HUDEP-2 (cell line): ENCODE measurements at regions not wholly inside any gene's neighbourhood (a gene's known extent, or its start where the extent isn't known, plus 50 kb on each side); places are given as distances from the start of the nearest gene placed in this dataset.
"Not testable (repeated sequence)": the region's sequence is repeated elsewhere in the genome, so short reads cannot be mapped to it uniquely, and the experiment has no call there.

Experiments used
- DNase-seq, 76 experiments: peaks; one replicate each; lab custom pipeline; 2025; ENCODE audit not compliant: unreplicated experiment in 76 of 76; lab: John Stamatoyannopoulos, UW

GRCh38 chr4:20124317-20125026 is 127.2 kb upstream of the SLIT2 start:
- DNase-seq = no peak

GRCh38 chr4:20122198-20122988 is 129.3 kb upstream of the SLIT2 start:
- DNase-seq = no peak

- no peak for DNase-seq
Observed at GRCh38 chr4:20119141-20119540, 132.6 kb upstream of the SLIT2 start.

- no peak for DNase-seq
Observed at GRCh38 chr4:20109391-20109790, 142.3 kb upstream of the SLIT2 start.

GRCh38 chr4:20106921-20107320 is 144.8 kb upstream of the SLIT2 start:
- no peak for DNase-seq

- no peak for DNase-seq
Observed at GRCh38 chr4:20101831-20102230, 149.9 kb upstream of the SLIT2 start.

GRCh38 chr4:20096911-20097310 is 154.8 kb upstream of the SLIT2 start:
- no peak for DNase-seq

GRCh38 chr4:20095805-20096541 is 155.7 kb upstream of the SLIT2 start:
- no peak for DNase-seq

GRCh38 chr4:20091781-20092180 is 159.9 kb upstream of the SLIT2 start:
- DNase-seq = no peak

GRCh38 chr4:20087522-20087911 is 164.2 kb upstream of the SLIT2 start:
- DNase-seq = no peak

GRCh38 chr4:20086799-20087521 is 164.7 kb upstream of the SLIT2 start:
- no peak for DNase-seq

GRCh38 chr4:20086067-20086798 is 165.5 kb upstream of the SLIT2 start:
- DNase-seq = no peak

GRCh38 chr4:20085653-20086052 is 166.1 kb upstream of the SLIT2 start:
- DNase-seq = no peak

GRCh38 chr4:20085156-20085555 is 166.5 kb upstream of the SLIT2 start:
- DNase-seq = no peak

- no peak for DNase-seq
Observed at GRCh38 chr4:20084488-20084887, 167.2 kb upstream of the SLIT2 start.

- no peak for DNase-seq
Observed at GRCh38 chr4:20078644-20079043, 173.1 kb upstream of the SLIT2 start.

GRCh38 chr4:20075248-20075871 is 176.3 kb upstream of the SLIT2 start:
- DNase-seq = no peak

- DNase-seq = no peak
Observed at GRCh38 chr4:20074450-20074849, 177.3 kb upstream of the SLIT2 start.

GRCh38 chr4:20065952-20066351 is 185.8 kb upstream of the SLIT2 start:
- DNase-seq = no peak

- not testable (repeated sequence) for DNase-seq
Observed at GRCh38 chr4:20062857-20063256, 188.8 kb upstream of the SLIT2 start.
